OCI-LY3 (cell line): ENCODE measurements at regions not wholly inside any gene's neighbourhood (a gene's known extent, or its start where the extent isn't known, plus 50 kb on each side); places are given as distances from the start of the nearest gene placed in this dataset.

Experiments
- EZH2phosphoT487 ChIP-seq: fragments of 200-600 bp; shearing (Covaris generic); IDR thresholded peaks from 2 replicates; pipeline ENCODE4 v1.6.1; 2018; ENCODE audit warnings: antibody characterized with exemption, mixed run types, low read depth
- TF ChIP-seq, protein P1 (sequence below): fragments of 200-600, 300-600 bp; sonication (generic); IDR thresholded peaks from 2 replicates; pipeline ENCODE4 v1.5.1; 2014; ENCODE audit warnings: antibody characterized with exemption, low read length, low read depth

- TF ChIP-seq, protein P1, sequence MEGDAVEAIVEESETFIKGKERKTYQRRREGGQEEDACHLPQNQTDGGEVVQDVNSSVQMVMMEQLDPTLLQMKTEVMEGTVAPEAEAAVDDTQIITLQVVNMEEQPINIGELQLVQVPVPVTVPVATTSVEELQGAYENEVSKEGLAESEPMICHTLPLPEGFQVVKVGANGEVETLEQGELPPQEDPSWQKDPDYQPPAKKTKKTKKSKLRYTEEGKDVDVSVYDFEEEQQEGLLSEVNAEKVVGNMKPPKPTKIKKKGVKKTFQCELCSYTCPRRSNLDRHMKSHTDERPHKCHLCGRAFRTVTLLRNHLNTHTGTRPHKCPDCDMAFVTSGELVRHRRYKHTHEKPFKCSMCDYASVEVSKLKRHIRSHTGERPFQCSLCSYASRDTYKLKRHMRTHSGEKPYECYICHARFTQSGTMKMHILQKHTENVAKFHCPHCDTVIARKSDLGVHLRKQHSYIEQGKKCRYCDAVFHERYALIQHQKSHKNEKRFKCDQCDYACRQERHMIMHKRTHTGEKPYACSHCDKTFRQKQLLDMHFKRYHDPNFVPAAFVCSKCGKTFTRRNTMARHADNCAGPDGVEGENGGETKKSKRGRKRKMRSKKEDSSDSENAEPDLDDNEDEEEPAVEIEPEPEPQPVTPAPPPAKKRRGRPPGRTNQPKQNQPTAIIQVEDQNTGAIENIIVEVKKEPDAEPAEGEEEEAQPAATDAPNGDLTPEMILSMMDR = no peak
- no peak for TF ChIP-seq EZH2phosphoT487
Measured at GRCh38 chr1:48076017-48076416, 78.8 kb upstream of the TRABD2B start.
